Breast epithelium (tissue), 4 donors: ENCODE measurements at regions not wholly inside any gene's neighbourhood (a gene's known extent, or its start where the extent isn't known, plus 50 kb on each side); places are given as distances from the start of the nearest gene placed in this dataset.

Source experiments
- DNase-seq, 2 donors: peaks; one replicate each; pipeline ENCODE4 v3.0.0-alpha.2; 2019; ENCODE audit warnings: low spot score in 2 of 2
- H3K27ac ChIP-seq, 2 donors: fragments of 200-600 bp; sonication (generic) in 1 of 2; one replicate each; pipeline ENCODE4 v1.5.1; 2016 to 2019; ENCODE audit warnings: mild to moderate bottlenecking in 1 of 2
- H3K27me3 ChIP-seq, 2 donors: fragments of 200-600 bp; sonication (generic) in 1 of 2; one replicate each; pipeline versions ENCODE4 v1.5.1 to v1.6.0; 2017 to 2019; ENCODE audit warnings: control low read depth in 1 of 2, mild to moderate bottlenecking in 1 of 2
- H3K36me3 ChIP-seq: fragments of 200-600 bp; one replicate; pipeline ENCODE4 v1.5.1; 2019
- H3K4me1 ChIP-seq, 2 donors: fragments of 200-600 bp; sonication (generic); one replicate each; pipeline ENCODE4 v1.5.1; 2016 to 2019; ENCODE audit warnings: control low read depth in 1 of 2
- H3K4me3 ChIP-seq, 3 donors: fragments of 200-600 bp; sonication (generic); 1 replicate in 2 of 3; 2 replicates in 1 of 3; pipeline ENCODE4 v1.5.1; 2016 to 2019; ENCODE audit warnings: mild to moderate bottlenecking in 3 of 3, moderate library complexity in 2 of 3
- H3K9me3 ChIP-seq, 2 donors: fragments of 200-600 bp; sonication (generic) in 1 of 2; one replicate each; pipeline ENCODE4 v1.5.1; 2016 to 2019; ENCODE audit warnings: control low read depth in 1 of 2
- CTCF ChIP-seq, 3 donors: fragments of 450-650 bp; IDR thresholded peaks; one replicate each; pipeline ENCODE4 v1.5.1; 2016 to 2017; ENCODE audit warnings: antibody characterized with exemption in 3 of 3, mild to moderate bottlenecking in 3 of 3, moderate library complexity in 3 of 3
- POLR2A ChIP-seq: fragments of 450-650 bp; IDR thresholded peaks from one replicate; pipeline ENCODE4 v1.6.1; 2016; ENCODE audit warnings: antibody characterized with exemption, mild to moderate bottlenecking, moderate library complexity
- POLR2AphosphoS5 ChIP-seq, 3 donors: sonication (generic); formaldehyde crosslinking; IDR thresholded peaks; one replicate each; pipeline ENCODE4 v1.6.1; 2017; ENCODE audit warnings: antibody characterized with exemption in 3 of 3
- intact Hi-C: fragments of 100-400 bp; cut with DNase I; formaldehyde crosslinking; loops from one replicate; pipeline ENCODE4 v1.15.1; 2023; ENCODE audit warnings: low total_unique reads

GRCh38 chr2:172177581-172177980 is 74.9 kb upstream of the DLX2 start:
- H3K27ac ChIP-seq: peak overlapping the region in 1 of 2 donors; percentile 7
- TF ChIP-seq POLR2A (no peak), POLR2AphosphoS5 (IDR thresholded peaks at IDR 0.05) (no peak), CTCF (IDR thresholded peaks at IDR 0.05) (no peak)

GRCh38 chr2:172177996-172178395 is 75.3 kb upstream of the DLX2 start:
- no peaks in the 10 kb centered on the region for H3K27me3 ChIP-seq
- no peak overlapping the region for H3K27ac ChIP-seq
- intact Hi-C loops: loop anchor here (10.0 kb wide), 1 partner anchor 1003 kb away; no protein-coding TSS in a partner anchor
- H3K36me3 ChIP-seq: no peaks in the 10 kb centered on the region
- DNase-seq: no peak
- H3K4me3 ChIP-seq: no peak overlapping the region
- no peaks in the 10 kb centered on the region for H3K4me1 ChIP-seq
- TF ChIP-seq POLR2AphosphoS5 (IDR thresholded peaks at IDR 0.05): no peak
- TF ChIP-seq CTCF (IDR thresholded peaks at IDR 0.05): no peak
- TF ChIP-seq POLR2A: no peak
- no peaks in the 10 kb centered on the region for H3K9me3 ChIP-seq

More at GRCh38 chr2:172177581-172177980, 74.9 kb upstream of the DLX2 start:
- no peaks in the 10 kb centered on the region for H3K9me3 ChIP-seq
- no peaks in the 10 kb centered on the region for H3K4me1 ChIP-seq
- no peak for DNase-seq
- intact Hi-C loops: loop anchor here (10.0 kb wide), 1 partner anchor 1003 kb away; no protein-coding TSS in a partner anchor
- H3K27me3 ChIP-seq: no peaks in the 10 kb centered on the region
- no peaks in the 10 kb centered on the region for H3K36me3 ChIP-seq
- no peak overlapping the region for H3K4me3 ChIP-seq

GRCh38 chr2:172179045-172179701 is 76.5 kb upstream of the DLX2 start:
- H3K4me1 ChIP-seq: no peaks in the 10 kb centered on the region
- TF ChIP-seq CTCF (IDR thresholded peaks at IDR 0.05): no peak
- no peak for TF ChIP-seq POLR2A
- no peak for DNase-seq
- H3K27ac ChIP-seq: no peak overlapping the region
- no peaks in the 10 kb centered on the region for H3K27me3 ChIP-seq
- intact Hi-C loops: loop anchor here (10.0 kb wide), 1 partner anchor 1004 kb away; no protein-coding TSS in a partner anchor
- no peak overlapping the region for H3K4me3 ChIP-seq
- H3K9me3 ChIP-seq: no peaks in the 10 kb centered on the region
- no peaks in the 10 kb centered on the region for H3K36me3 ChIP-seq

- no peak for DNase-seq
- H3K27me3 ChIP-seq: no peaks in the 10 kb centered on the region
- intact Hi-C loops: no loop called here
Observed at GRCh38 chr2:172181840-172182239, 79.1 kb upstream of the DLX2 start.

More at GRCh38 chr2:172181840-172182239, 79.1 kb upstream of the DLX2 start:
- Histone ChIP-seq H3K4me3 (no peak overlapping the region), H3K36me3 (no peaks in the 10 kb centered on the region), H3K4me1 (no peaks in the 10 kb centered on the region), H3K27ac (no peak overlapping the region), H3K9me3 (no peaks in the 10 kb centered on the region)
- TF ChIP-seq CTCF (IDR thresholded peaks at IDR 0.05): no peak
- no peak for TF ChIP-seq POLR2AphosphoS5 (IDR thresholded peaks at IDR 0.05)
- no peak for TF ChIP-seq POLR2A
